ENCODE measurements at regions not wholly inside any gene's neighbourhood (a gene's known extent, or its start where the extent isn't known, plus 50 kb on each side); places are given as distances from the start of the nearest gene placed in this dataset.

DNA sequence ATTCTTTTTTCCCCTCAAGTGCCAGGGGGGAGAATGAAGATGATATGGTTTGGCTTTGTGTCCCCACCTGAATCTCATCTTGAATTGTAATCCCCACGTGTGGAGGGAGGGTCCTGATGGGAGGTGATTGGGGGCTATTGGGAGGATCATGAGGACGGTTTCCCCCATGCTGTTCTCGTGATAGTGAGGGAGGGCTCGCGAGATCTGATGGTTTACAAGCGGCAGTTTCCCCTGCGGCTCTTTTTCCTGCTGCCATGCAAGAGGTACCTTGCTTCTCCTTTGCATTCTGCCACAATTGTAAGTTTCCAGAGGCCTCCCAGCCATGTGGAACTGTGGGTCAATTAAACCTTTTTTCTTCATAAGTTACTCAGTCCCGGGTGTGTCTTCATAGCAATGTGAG, 173.7 kb downstream of the CAND1 start:
- Histone ChIP-seq H3K27me3 (ENCODE audit: control insufficient read depth, low read length) (no peaks in the 10 kb centered on the region), H3K9me2 (replicated peaks; ENCODE audit: control insufficient read depth, low read length) (no peaks in the 10 kb centered on the region), H3K27ac (ENCODE audit: low read depth, low read length) (no peak overlapping the region), H3K9me3 (ENCODE audit: control insufficient read depth, insufficient read depth, low read length) (no peaks in the 10 kb centered on the region), H3K79me2 (ENCODE audit: control insufficient read depth, low read length) (no peaks in the 10 kb centered on the region), H3K4me1 (ENCODE audit: control insufficient read depth, low read length) (peaks cover 5% of the 10 kb centered on the region), H4K20me1 (ENCODE audit: control insufficient read depth, insufficient read depth, low read depth, low read length) (no peaks in the 10 kb centered on the region), H3K36me3 (ENCODE audit: control insufficient read depth, low read length) (no peaks in the 10 kb centered on the region), H3K4me2 (ENCODE audit: low read length) (no peak overlapping the region), H3F3A (ENCODE audit: control insufficient read depth, insufficient read depth) (no peaks in the 10 kb centered on the region), H3K4me3 (ENCODE audit: low read length) (no peak overlapping the region)
- TF ChIP-seq CTCF (IDR thresholded peaks at IDR 0.05; ENCODE audit: low read depth, low read length, poor library complexity, severe bottlenecking) (no peak), EZH2phosphoT487 (IDR thresholded peaks at IDR 0.05; ENCODE audit: borderline replicate concordance, low read length) (no peak)

DNA sequence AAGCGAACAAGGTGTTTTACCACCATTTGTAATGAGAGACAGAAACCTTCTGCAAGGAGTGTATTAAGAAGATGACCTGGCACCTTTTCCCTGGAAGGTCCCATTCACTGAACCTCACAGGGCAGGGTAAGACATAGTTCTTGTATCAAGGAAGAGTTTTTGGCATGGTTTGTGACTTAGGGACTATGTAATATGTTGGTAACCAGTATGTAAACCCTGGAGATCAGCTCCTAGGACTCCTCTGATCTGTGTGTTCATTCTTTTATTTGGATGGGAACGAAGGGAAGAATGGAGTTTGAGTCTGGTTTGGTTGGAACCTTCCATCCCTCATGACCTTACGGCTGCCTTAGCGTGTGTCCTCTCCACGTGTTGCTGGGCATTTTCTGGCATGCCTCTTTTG, 175.4 kb downstream of the CAND1 start:
- H3K4me2 ChIP-seq (ENCODE audit: low read length), result no peak overlapping the region
- H4K20me1 ChIP-seq (ENCODE audit: control insufficient read depth, insufficient read depth, low read depth, low read length), result no peaks in the 10 kb centered on the region
- H3K27ac ChIP-seq (ENCODE audit: low read depth, low read length), result no peak overlapping the region
- no peaks in the 10 kb centered on the region for H3K27me3 ChIP-seq (ENCODE audit: control insufficient read depth, low read length)
- no peaks in the 10 kb centered on the region for H3K9me2 ChIP-seq (replicated peaks; ENCODE audit: control insufficient read depth, low read length)
- no peaks in the 10 kb centered on the region for H3K9me3 ChIP-seq (ENCODE audit: control insufficient read depth, insufficient read depth, low read length)
- no peaks in the 10 kb centered on the region for H3K36me3 ChIP-seq (ENCODE audit: control insufficient read depth, low read length)
- H3K4me3 ChIP-seq (ENCODE audit: low read length), result no peak overlapping the region
- H3K4me1 ChIP-seq (ENCODE audit: control insufficient read depth, low read length), result peaks cover 10% of the 10 kb centered on the region
- no peaks in the 10 kb centered on the region for H3F3A ChIP-seq (ENCODE audit: control insufficient read depth, insufficient read depth)
- no peaks in the 10 kb centered on the region for H3K79me2 ChIP-seq (ENCODE audit: control insufficient read depth, low read length)
- TF ChIP-seq CTCF (IDR thresholded peaks at IDR 0.05; ENCODE audit: low read depth, low read length, poor library complexity, severe bottlenecking) (no peak), EZH2phosphoT487 (IDR thresholded peaks at IDR 0.05; ENCODE audit: borderline replicate concordance, low read length) (no peak)

DNA sequence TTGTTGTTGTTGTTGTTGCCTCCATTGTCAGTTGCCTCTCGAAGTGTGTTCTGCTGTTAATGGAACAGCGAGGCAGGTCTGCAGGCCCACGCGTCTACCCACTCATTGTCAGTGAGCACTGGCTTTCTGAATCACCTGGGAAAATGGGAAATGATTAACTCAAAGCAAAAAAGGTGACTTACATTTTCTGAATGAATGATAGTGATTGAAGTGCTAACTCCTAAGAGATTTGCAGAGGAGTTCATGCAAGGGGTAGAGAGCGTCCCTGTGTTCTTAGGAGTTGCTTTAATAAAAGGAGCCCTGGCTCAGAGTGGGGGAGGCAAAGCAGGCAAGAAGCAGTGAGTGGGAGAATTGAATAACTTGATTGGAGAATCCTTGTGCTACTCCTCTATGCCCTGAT, 177.6 kb downstream of the CAND1 start:
- H3K27me3 ChIP-seq (ENCODE audit: control insufficient read depth, low read length), result no peaks in the 10 kb centered on the region
- peaks cover 16% of the 10 kb centered on the region for H3K4me1 ChIP-seq (ENCODE audit: control insufficient read depth, low read length)
- H3K4me2 ChIP-seq (ENCODE audit: low read length), result no peak overlapping the region
- H3K27ac ChIP-seq (ENCODE audit: low read depth, low read length), result no peak overlapping the region
- H4K20me1 ChIP-seq (ENCODE audit: control insufficient read depth, insufficient read depth, low read depth, low read length), result no peaks in the 10 kb centered on the region
- no peak overlapping the region for H3K4me3 ChIP-seq (ENCODE audit: low read length)
- H3K9me3 ChIP-seq (ENCODE audit: control insufficient read depth, insufficient read depth, low read length), result no peaks in the 10 kb centered on the region; the same call in 1 of the 2 replicates
- no peaks in the 10 kb centered on the region for H3K9me2 ChIP-seq (replicated peaks; ENCODE audit: control insufficient read depth, low read length)
- H3K36me3 ChIP-seq (ENCODE audit: control insufficient read depth, low read length), result no peaks in the 10 kb centered on the region
- H3K79me2 ChIP-seq (ENCODE audit: control insufficient read depth, low read length), result no peaks in the 10 kb centered on the region
- H3F3A ChIP-seq (ENCODE audit: control insufficient read depth, insufficient read depth), result no peaks in the 10 kb centered on the region
- no peak for TF ChIP-seq EZH2phosphoT487 (IDR thresholded peaks at IDR 0.05; ENCODE audit: borderline replicate concordance, low read length)
- TF ChIP-seq CTCF (IDR thresholded peaks at IDR 0.05; ENCODE audit: low read depth, low read length, poor library complexity, severe bottlenecking), result no peak

DNA sequence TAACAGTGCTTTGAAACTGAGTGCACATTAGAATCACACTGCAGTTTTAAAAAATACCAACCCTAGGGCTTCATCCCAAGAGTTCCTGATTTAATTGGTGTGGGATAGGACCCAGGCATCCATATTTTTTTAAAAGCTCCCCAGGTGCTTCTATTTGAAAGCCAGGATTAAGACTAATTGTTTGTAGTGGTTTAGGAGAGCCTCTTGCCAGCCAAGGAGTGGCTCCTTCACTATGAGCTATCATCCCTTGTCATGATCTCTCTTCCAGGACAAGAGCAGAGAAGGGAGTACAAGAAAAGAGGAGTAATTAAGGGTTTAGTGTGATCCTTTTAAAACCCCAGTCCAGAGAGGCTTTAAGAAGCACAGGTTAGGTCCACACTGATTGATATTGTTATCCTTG, 178.0 kb downstream of the CAND1 start:
- H3K27me3 ChIP-seq (ENCODE audit: control insufficient read depth, low read length), result no peaks in the 10 kb centered on the region
- no peak overlapping the region for H3K4me2 ChIP-seq (ENCODE audit: low read length)
- no peaks in the 10 kb centered on the region for H4K20me1 ChIP-seq (ENCODE audit: control insufficient read depth, insufficient read depth, low read depth, low read length)
- H3K9me2 ChIP-seq (replicated peaks; ENCODE audit: control insufficient read depth, low read length), result no peaks in the 10 kb centered on the region
- no peak overlapping the region for H3K27ac ChIP-seq (ENCODE audit: low read depth, low read length)
- no peaks in the 10 kb centered on the region; the same call in 1 of the 2 replicates for H3K9me3 ChIP-seq (ENCODE audit: control insufficient read depth, insufficient read depth, low read length)
- H3K4me1 ChIP-seq (ENCODE audit: control insufficient read depth, low read length), result peaks cover 20% of the 10 kb centered on the region
- H3K4me3 ChIP-seq (ENCODE audit: low read length), result no peak overlapping the region
- no peaks in the 10 kb centered on the region for H3K36me3 ChIP-seq (ENCODE audit: control insufficient read depth, low read length)
- no peaks in the 10 kb centered on the region for H3K79me2 ChIP-seq (ENCODE audit: control insufficient read depth, low read length)
- no peaks in the 10 kb centered on the region for H3F3A ChIP-seq (ENCODE audit: control insufficient read depth, insufficient read depth)
- no peak for TF ChIP-seq CTCF (IDR thresholded peaks at IDR 0.05; ENCODE audit: low read depth, low read length, poor library complexity, severe bottlenecking)
- TF ChIP-seq EZH2phosphoT487 (IDR thresholded peaks at IDR 0.05; ENCODE audit: borderline replicate concordance, low read length), result no peak
